DOHH2 (cell line): ENCODE measurements at regions not wholly inside any gene's neighbourhood (a gene's known extent, or its start where the extent isn't known, plus 50 kb on each side); places are given as distances from the start of the nearest gene placed in this dataset.
"Not testable (repeated sequence)": the region's sequence is repeated elsewhere in the genome, so short reads cannot be mapped to it uniquely, and the experiment has no call there.

Source experiments
- H3F3A ChIP-seq: fragments of 200-600 bp; sonication (generic), shearing (Covaris generic); 2 replicates; pipeline ENCODE4 v1.6.0; 2016; ENCODE audit warnings: antibody characterized with exemption, mild to moderate bottlenecking; ENCODE audit not compliant: control insufficient read depth, insufficient read depth
- H3K27ac ChIP-seq: fragments of 200-600 bp; sonication (generic); 2 replicates; pipeline ENCODE4 v1.5.1; 2014; ENCODE audit warnings: low read depth, mild to moderate bottlenecking, low read length, moderate library complexity
- H3K27me3 ChIP-seq: fragments of 200-600 bp; sonication (generic); 2 replicates; pipeline ENCODE4 v1.6.1; 2014; ENCODE audit warnings: mild to moderate bottlenecking, low read length, mixed read lengths; ENCODE audit not compliant: control insufficient read depth
- H3K36me3 ChIP-seq: fragments of 200-600 bp; sonication (generic); 2 replicates; pipeline ENCODE4 v1.6.1; 2014; ENCODE audit warnings: mild to moderate bottlenecking, low read length, moderate library complexity, mixed read lengths; ENCODE audit not compliant: control insufficient read depth
- H3K4me1 ChIP-seq: fragments of 200-600 bp; sonication (generic); 2 replicates; pipeline ENCODE4 v1.6.1; 2014; ENCODE audit warnings: mild to moderate bottlenecking, low read length, mixed read lengths; ENCODE audit not compliant: control insufficient read depth
- H3K4me2 ChIP-seq: fragments of 200-600 bp; sonication (generic); 2 replicates; pipeline ENCODE4 v1.6.0; 2014; ENCODE audit warnings: mild to moderate bottlenecking, low read length, moderate library complexity
- H3K4me3 ChIP-seq: fragments of 200-600 bp; sonication (generic); 2 replicates; pipeline ENCODE4 v1.5.1; 2014; ENCODE audit warnings: mild to moderate bottlenecking, low read length, mixed read lengths
- H3K79me2 ChIP-seq: fragments of 200-600 bp; sonication (generic); 2 replicates; pipeline ENCODE4 v1.6.1; 2014; ENCODE audit warnings: mild to moderate bottlenecking, low read length, mixed read lengths; ENCODE audit not compliant: control insufficient read depth
- H3K9me2 ChIP-seq: fragments of 200-600 bp; sonication (generic); replicated peaks from 2 replicates; pipeline ENCODE4 v1.6.1; 2014; ENCODE audit warnings: mild to moderate bottlenecking, low read length, mixed read lengths; ENCODE audit not compliant: control insufficient read depth
- H3K9me3 ChIP-seq: fragments of 200-600 bp; sonication (generic); 2 replicates; pipeline ENCODE4 v1.6.1; 2014; ENCODE audit warnings: antibody characterized with exemption, low read length, mixed read lengths; ENCODE audit not compliant: control insufficient read depth, insufficient read depth
- H4K20me1 ChIP-seq: fragments of 200-600 bp; sonication (generic); 2 replicates; pipeline ENCODE4 v1.6.0; 2014; ENCODE audit warnings: low read depth, mild to moderate bottlenecking, antibody characterized with exemption, low read length, moderate library complexity; ENCODE audit not compliant: control insufficient read depth, insufficient read depth
- CTCF ChIP-seq: fragments of 200-600 bp; sonication (generic); IDR thresholded peaks from one replicate; pipeline ENCODE4 v1.5.1; 2014; ENCODE audit warnings: antibody characterized with exemption, mild to moderate bottlenecking, low read depth, low read length; ENCODE audit not compliant: poor library complexity, severe bottlenecking
- EZH2phosphoT487 ChIP-seq: fragments of 200-600 bp; sonication (generic); IDR thresholded peaks from 2 replicates; pipeline ENCODE4 v1.6.1; 2017; ENCODE audit warnings: borderline replicate concordance, mild to moderate bottlenecking, antibody characterized with exemption, low read length, moderate library complexity, mixed read lengths

GRCh38 chr9:2427120-2427891, 194.3 kb upstream of the VLDLR start:
- no peak for TF ChIP-seq EZH2phosphoT487
- no peak for TF ChIP-seq CTCF
- Histone ChIP-seq H3F3A (no peaks in the 10 kb centered on the region), H3K27me3 (no peaks in the 10 kb centered on the region; the same call in 1 of the 2 replicates), H3K79me2 (no peaks in the 10 kb centered on the region), H4K20me1 (no peaks in the 10 kb centered on the region), H3K4me1 (no peaks in the 10 kb centered on the region), H3K27ac (no peak overlapping the region), H3K36me3 (no peaks in the 10 kb centered on the region), H3K4me2 (no peak overlapping the region), H3K4me3 (no peak overlapping the region), H3K9me2 (no peaks in the 10 kb centered on the region), H3K9me3 (no peaks in the 10 kb centered on the region)

- Histone ChIP-seq H3K9me3 (peaks cover 4% of the 10 kb centered on the region; the same call in 1 of the 2 replicates), H3K27ac (no peak overlapping the region), H3K4me3 (no peak overlapping the region), H3K9me2 (no peaks in the 10 kb centered on the region), H3K4me2 (no peak overlapping the region), H3K36me3 (no peaks in the 10 kb centered on the region), H3K27me3 (no peaks in the 10 kb centered on the region), H3F3A (no peaks in the 10 kb centered on the region), H3K79me2 (no peaks in the 10 kb centered on the region), H4K20me1 (no peaks in the 10 kb centered on the region), H3K4me1 (no peaks in the 10 kb centered on the region)
- TF ChIP-seq EZH2phosphoT487 (no peak), CTCF (no peak)
Measured at GRCh38 chr9:2439957-2440356, 181.6 kb upstream of the VLDLR start.

GRCh38 chr9:2443933-2444332, 177.7 kb upstream of the VLDLR start:
- H4K20me1 ChIP-seq, H3K4me2 ChIP-seq, H3K27me3 ChIP-seq, H3K4me3 ChIP-seq, H3K4me1 ChIP-seq, H3K9me3 ChIP-seq, H3K79me2 ChIP-seq, H3K36me3 ChIP-seq, H3F3A ChIP-seq, H3K27ac ChIP-seq, H3K9me2 ChIP-seq: not testable (repeated sequence)

GRCh38 chr9:2448193-2448738, 173.3 kb upstream of the VLDLR start:
- Histone ChIP-seq H3K9me3 (no peaks in the 10 kb centered on the region), H3K36me3 (no peaks in the 10 kb centered on the region), H3K9me2 (no peaks in the 10 kb centered on the region), H3K79me2 (no peaks in the 10 kb centered on the region), H3K4me1 (peaks cover 18% of the 10 kb centered on the region), H3K27me3 (no peaks in the 10 kb centered on the region), H3K27ac (no peak overlapping the region), H4K20me1 (no peaks in the 10 kb centered on the region), H3K4me2 (no peak overlapping the region), H3F3A (no peaks in the 10 kb centered on the region), H3K4me3 (no peak overlapping the region)
- TF ChIP-seq EZH2phosphoT487 = no peak
- TF ChIP-seq CTCF = no peak
